Mammary epithelial cell (primary cell): ENCODE measurements at regions not wholly inside any gene's neighbourhood (a gene's known extent, or its start where the extent isn't known, plus 50 kb on each side); places are given as distances from the start of the nearest gene placed in this dataset.

Source experiments
- EZH2 ChIP-seq: IDR thresholded peaks from 2 replicates; pipeline ENCODE4 v1.6.1; 2012; ENCODE audit warnings: low read length, inconsistent platforms, borderline replicate concordance
- TF ChIP-seq, protein P1 (sequence below), 2 donors: IDR thresholded peaks in 1 of 2; conservative IDR thresholded peaks in 1 of 2; 2 replicates each; pipeline ENCODE4 v1.5.1; 2011 to 2012; ENCODE audit warnings: inconsistent platforms in 2 of 2, low read length in 2 of 2, mild to moderate bottlenecking in 2 of 2, control low read depth in 1 of 2, low read depth in 1 of 2; ENCODE audit not compliant: insufficient read depth in 1 of 2; ENCODE audit errors: extremely low read depth in 1 of 2

DNA sequence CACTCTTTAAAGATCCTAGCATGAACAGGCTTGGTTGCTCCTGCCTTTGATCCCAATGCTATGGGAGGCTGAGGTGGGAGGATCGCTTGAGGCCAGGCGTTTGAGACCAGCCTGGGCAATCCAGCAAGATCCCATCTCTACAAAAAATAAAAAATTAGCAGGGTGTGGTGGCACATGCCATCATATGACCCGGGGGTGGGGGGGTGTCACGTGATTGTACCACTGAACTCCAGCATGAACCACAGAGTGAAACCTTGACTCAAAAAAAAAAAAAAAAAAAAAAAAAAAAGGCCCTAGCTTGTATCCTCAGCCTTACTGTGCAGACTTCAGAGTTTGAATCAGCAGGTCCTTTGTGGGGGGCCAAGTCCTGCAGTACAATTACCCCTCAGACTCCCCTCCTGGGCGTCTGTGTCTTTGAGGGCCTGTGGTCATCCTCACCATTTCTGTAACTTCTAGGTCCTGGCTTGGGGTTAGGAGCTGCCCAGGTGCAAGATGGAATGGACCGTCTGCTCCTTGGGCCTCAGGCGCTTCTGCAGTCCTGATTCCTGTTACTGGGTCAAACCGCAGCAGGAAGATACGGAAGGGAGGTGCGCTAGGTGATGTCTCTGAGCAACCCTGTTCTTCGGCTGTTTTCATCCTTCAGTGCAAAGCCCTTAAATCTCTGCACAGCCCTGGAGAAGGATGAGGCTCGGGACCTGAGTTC, 208.1 kb downstream of the CTTN start:
- TF ChIP-seq EZH2 = no peak
- TF ChIP-seq, protein P1, sequence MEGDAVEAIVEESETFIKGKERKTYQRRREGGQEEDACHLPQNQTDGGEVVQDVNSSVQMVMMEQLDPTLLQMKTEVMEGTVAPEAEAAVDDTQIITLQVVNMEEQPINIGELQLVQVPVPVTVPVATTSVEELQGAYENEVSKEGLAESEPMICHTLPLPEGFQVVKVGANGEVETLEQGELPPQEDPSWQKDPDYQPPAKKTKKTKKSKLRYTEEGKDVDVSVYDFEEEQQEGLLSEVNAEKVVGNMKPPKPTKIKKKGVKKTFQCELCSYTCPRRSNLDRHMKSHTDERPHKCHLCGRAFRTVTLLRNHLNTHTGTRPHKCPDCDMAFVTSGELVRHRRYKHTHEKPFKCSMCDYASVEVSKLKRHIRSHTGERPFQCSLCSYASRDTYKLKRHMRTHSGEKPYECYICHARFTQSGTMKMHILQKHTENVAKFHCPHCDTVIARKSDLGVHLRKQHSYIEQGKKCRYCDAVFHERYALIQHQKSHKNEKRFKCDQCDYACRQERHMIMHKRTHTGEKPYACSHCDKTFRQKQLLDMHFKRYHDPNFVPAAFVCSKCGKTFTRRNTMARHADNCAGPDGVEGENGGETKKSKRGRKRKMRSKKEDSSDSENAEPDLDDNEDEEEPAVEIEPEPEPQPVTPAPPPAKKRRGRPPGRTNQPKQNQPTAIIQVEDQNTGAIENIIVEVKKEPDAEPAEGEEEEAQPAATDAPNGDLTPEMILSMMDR (conservative IDR thresholded peaks at IDR 0.05 in 1 of 2, IDR thresholded peaks at IDR 0.05 in 1 of 2; ENCODE audit: extremely low read depth in 1 of 2, insufficient read depth in 1 of 2, low read depth in 1 of 2, low read length in 2 of 2) = no peak
